ENCODE measurements at regions not wholly inside any gene's neighbourhood (a gene's known extent, or its start where the extent isn't known, plus 50 kb on each side); places are given as distances from the start of the nearest gene placed in this dataset.

- DNase-seq, result no peak
- Histone ChIP-seq H3K4me1 (ENCODE audit: control insufficient read depth in 2 of 3, insufficient read depth in 2 of 3, low read depth in 1 of 3, low read length in 3 of 3) (peaks cover 0 to 1% (median 0%) of the 10 kb centered on the region in 3 donors), H3K9ac (ENCODE audit: low read length in 3 of 3) (no peak overlapping the region), H3K27me3 (ENCODE audit: control insufficient read depth, insufficient read depth, low read length) (no peaks in the 10 kb centered on the region), H3K27ac (ENCODE audit: low read depth in 2 of 2, low read length in 2 of 2) (no peak overlapping the region), H3K36me3 (ENCODE audit: control insufficient read depth in 2 of 3, insufficient read depth in 3 of 3, low read length in 3 of 3) (no peaks in the 10 kb centered on the region), H3K9me3 (ENCODE audit: control insufficient read depth in 2 of 3, insufficient read depth in 1 of 3, low read length in 3 of 3) (no peaks in the 10 kb centered on the region), H3K4me3 (ENCODE audit: low read length in 3 of 3) (no peak overlapping the region)
- FAIRE-seq, result no peak
- no peak for TF ChIP-seq CTCF (IDR thresholded peaks at IDR 0.05; ENCODE audit: borderline replicate concordance, extremely low read depth, insufficient read depth)
- intact Hi-C loops (cut with DNase I), result no loop called here
Measured at GRCh38 chr2:196473617-196474016, 165.9 kb upstream of the CCDC150 start.

DNA sequence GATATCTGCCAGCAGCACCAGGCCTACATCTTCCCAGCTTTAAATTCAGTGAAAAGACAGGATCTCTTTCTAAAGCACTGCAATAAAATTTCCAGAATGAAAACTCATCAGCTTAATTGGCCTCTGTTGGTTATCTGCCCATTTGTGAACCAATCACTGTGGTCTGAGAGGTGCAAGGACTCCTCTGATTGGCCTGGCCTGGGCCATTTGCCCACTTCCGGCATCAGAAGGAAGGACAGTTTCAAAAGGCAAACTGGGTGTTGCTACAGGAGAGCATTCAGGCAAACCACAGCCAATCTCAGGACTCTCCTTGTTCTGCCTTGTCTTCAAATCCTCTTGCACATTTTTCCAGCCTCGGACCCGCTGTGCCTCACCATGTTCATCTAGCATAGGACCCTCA lies 163.9 kb upstream of the CCDC150 start:
- H3K4me3 ChIP-seq (ENCODE audit: low read length in 3 of 3), result no peak overlapping the region
- no peak overlapping the region for H3K9ac ChIP-seq (ENCODE audit: low read length in 3 of 3)
- H3K9me3 ChIP-seq (ENCODE audit: control insufficient read depth in 2 of 3, insufficient read depth in 1 of 3, low read length in 3 of 3), result no peaks in the 10 kb centered on the region
- H3K27ac ChIP-seq (ENCODE audit: low read depth in 2 of 2, low read length in 2 of 2), result no peak overlapping the region
- no peaks in the 10 kb centered on the region for H3K36me3 ChIP-seq (ENCODE audit: control insufficient read depth in 2 of 3, insufficient read depth in 3 of 3, low read length in 3 of 3)
- FAIRE-seq, result no peak
- DNase-seq, result no peak
- no peaks in the 10 kb centered on the region for H3K27me3 ChIP-seq (ENCODE audit: control insufficient read depth, insufficient read depth, low read length)
- H3K4me1 ChIP-seq (ENCODE audit: control insufficient read depth in 2 of 3, insufficient read depth in 2 of 3, low read depth in 1 of 3, low read length in 3 of 3), result no peaks in the 10 kb centered on the region
- intact Hi-C loops (cut with DNase I), result no loop called here
- TF ChIP-seq CTCF (IDR thresholded peaks at IDR 0.05; ENCODE audit: borderline replicate concordance, extremely low read depth, insufficient read depth), result no peak

GRCh38 chr2:196478588-196478987 lies 160.9 kb upstream of the CCDC150 start:
- no peak for DNase-seq
- H3K9me3 ChIP-seq (ENCODE audit: control insufficient read depth in 2 of 3, insufficient read depth in 1 of 3, low read length in 3 of 3), result no peaks in the 10 kb centered on the region
- no peak overlapping the region for H3K4me3 ChIP-seq (ENCODE audit: low read length in 3 of 3)
- no peaks in the 10 kb centered on the region for H3K4me1 ChIP-seq (ENCODE audit: control insufficient read depth in 2 of 3, insufficient read depth in 2 of 3, low read depth in 1 of 3, low read length in 3 of 3)
- intact Hi-C loops (cut with DNase I), result no loop called here
- no peak overlapping the region for H3K27ac ChIP-seq (ENCODE audit: low read depth in 2 of 2, low read length in 2 of 2)
- no peaks in the 10 kb centered on the region for H3K36me3 ChIP-seq (ENCODE audit: control insufficient read depth in 2 of 3, insufficient read depth in 3 of 3, low read length in 3 of 3)
- H3K27me3 ChIP-seq (ENCODE audit: control insufficient read depth, insufficient read depth, low read length), result no peaks in the 10 kb centered on the region
- no peak for TF ChIP-seq CTCF (IDR thresholded peaks at IDR 0.05; ENCODE audit: borderline replicate concordance, extremely low read depth, insufficient read depth)
- no peak overlapping the region for H3K9ac ChIP-seq (ENCODE audit: low read length in 3 of 3)
- no peak for FAIRE-seq

DNA sequence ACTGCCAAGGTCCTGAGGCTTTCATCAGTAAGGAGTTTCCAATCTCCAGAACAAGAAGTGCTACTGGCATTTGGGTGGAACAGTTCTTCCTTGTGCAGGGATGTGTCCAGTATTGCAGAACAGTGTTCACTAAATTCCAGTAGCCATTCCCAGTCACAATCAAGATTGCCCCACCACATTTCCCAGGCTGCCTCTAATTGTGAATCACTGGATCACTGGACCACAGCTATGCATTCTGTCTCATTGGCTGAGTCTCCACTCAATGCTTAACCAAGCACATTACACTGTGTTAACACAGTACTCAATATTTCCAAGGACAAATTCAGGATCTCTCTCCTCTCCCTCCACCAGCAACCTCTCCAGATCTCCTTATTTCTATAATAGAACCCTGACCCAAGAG lies 160.2 kb upstream of the CCDC150 start:
- Histone ChIP-seq H3K4me1 (ENCODE audit: control insufficient read depth in 2 of 3, insufficient read depth in 2 of 3, low read depth in 1 of 3, low read length in 3 of 3) (no peaks in the 10 kb centered on the region), H3K36me3 (ENCODE audit: control insufficient read depth in 2 of 3, insufficient read depth in 3 of 3, low read length in 3 of 3) (no peaks in the 10 kb centered on the region), H3K9me3 (ENCODE audit: control insufficient read depth in 2 of 3, insufficient read depth in 1 of 3, low read length in 3 of 3) (no peaks in the 10 kb centered on the region), H3K27ac (ENCODE audit: low read depth in 2 of 2, low read length in 2 of 2) (no peak overlapping the region), H3K27me3 (ENCODE audit: control insufficient read depth, insufficient read depth, low read length) (no peaks in the 10 kb centered on the region), H3K4me3 (ENCODE audit: low read length in 3 of 3) (no peak overlapping the region), H3K9ac (ENCODE audit: low read length in 3 of 3) (no peak overlapping the region)
- intact Hi-C loops (cut with DNase I), result no loop called here
- no peak for TF ChIP-seq CTCF (IDR thresholded peaks at IDR 0.05; ENCODE audit: borderline replicate concordance, extremely low read depth, insufficient read depth)
- FAIRE-seq (no peak), DNase-seq (peak in 1 of 5 donors; percentile 29)
